GM19467 (cell line): ENCODE measurements at regions not wholly inside any gene's neighbourhood (a gene's known extent, or its start where the extent isn't known, plus 50 kb on each side); places are given as distances from the start of the nearest gene placed in this dataset.
"Not testable (repeated sequence)": the region's sequence is repeated elsewhere in the genome, so short reads cannot be mapped to it uniquely, and the experiment has no call there.

ENCODE experiments used
- ATAC-seq: cut with Tn5 transposase; IDR thresholded peaks from one replicate; pipeline ENCODE4 v1.9.1; 2021; ENCODE audit warnings: mild to moderate bottlenecking, moderate library complexity; ENCODE audit not compliant: unreplicated experiment

DNA sequence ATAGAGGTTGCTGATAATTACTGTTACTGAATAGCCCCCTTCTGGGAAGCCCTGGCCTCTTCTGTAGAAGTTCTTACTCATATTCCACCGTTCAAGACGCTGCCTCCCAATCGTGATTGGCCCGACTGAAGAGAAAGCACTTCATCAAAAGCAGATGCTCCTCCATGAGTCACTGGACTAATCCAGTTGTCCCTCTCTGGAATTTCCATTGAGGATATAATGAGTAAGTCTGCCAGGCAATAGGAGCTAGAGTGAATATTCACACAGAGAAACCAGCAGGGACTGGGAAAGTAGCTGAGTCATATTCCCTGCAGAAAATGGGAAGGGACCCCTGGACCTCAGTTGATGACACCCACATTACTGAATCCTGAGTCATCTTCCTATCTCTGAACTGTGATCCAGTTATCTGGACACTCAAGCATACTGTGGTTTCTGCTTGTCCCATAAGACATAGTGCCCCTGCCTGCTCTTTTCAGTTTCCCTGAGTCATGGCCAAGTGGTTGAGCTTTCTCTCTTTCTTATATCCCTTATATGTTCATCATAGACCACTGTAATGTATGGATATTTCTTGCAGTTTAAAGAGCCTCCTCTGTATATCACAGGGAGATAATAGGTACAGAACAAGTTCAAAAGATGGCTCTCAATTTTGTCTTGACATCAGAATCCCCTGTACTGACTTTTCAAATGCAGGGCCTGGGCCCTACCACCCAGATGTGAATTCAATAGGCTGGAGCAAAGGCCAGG, 151.2 kb upstream of the CDIN1 start:
- ATAC-seq, result no peak

GRCh38 chr15:36429707-36430106, 149.7 kb upstream of the CDIN1 start:
- ATAC-seq, result no peak

DNA sequence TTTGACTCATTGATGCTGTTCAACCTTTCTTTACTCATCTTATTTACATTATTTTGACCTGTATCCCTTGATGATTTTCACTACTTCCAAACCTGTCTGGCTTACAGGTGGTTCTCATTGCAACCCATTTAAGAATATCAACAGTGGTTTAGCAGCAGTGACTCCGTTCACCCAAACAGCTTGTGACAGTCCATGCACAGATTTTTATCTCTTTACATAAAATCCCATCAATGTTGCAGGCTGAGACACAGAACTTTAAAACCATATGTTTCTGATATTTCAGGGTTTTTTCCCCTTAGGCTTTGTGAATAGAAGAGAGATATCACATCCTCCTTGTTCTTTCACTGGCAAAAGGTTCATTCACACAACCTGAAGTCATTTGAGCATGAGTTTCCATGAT, 149.1 kb upstream of the CDIN1 start:
- ATAC-seq, result no peak

DNA sequence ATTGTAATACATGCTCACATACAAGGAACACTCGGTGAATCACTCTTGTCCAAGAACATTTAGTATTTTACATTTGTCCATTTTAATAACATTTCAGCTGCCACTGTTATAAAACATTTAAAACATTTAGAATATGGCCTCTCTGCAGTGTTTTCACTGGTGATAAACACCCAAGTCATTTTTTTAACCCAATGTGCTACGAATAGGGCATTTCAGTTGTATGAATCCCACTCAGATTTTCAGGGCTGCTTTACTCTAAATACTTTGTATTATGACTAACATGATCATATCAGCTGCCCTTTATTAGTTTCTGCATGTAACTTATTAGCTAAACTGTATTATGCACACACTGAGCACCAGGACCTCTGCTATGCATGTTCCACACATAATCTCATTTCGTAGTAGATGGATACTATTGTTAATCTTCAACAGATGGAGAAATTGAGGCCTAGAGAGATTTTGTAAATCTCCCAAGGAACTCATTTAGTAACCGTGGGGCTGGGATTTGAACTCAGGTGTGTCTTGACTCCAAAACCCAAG, 148.6 kb upstream of the CDIN1 start:
- ATAC-seq, result no peak

DNA sequence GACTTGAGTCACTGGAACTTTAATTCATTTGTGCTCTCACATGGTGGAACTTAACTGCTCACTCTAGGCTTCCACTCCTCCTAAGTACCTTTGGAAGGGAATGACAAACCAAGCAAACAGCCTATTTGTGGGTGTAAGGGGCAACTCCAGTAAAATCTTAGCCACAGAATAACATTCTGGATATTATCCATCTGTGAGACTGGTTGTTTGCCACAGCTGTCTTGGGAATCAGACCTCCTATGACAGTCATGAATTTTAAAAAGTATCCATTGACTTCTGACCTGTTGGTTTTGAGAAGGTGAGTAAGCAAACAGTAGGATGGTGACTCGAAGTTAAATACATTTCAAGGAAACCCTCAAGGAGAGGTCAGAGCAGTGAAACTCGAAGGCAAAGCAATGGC, 147.3 kb upstream of the CDIN1 start:
- ATAC-seq, result no peak

- no peak for ATAC-seq
These were observed 145.2 kb upstream of the CDIN1 start for GRCh38 chr15:36434177-36434576.

- ATAC-seq, result no peak
These were observed 140.9 kb upstream of the CDIN1 start for GRCh38 chr15:36438499-36438898.

DNA sequence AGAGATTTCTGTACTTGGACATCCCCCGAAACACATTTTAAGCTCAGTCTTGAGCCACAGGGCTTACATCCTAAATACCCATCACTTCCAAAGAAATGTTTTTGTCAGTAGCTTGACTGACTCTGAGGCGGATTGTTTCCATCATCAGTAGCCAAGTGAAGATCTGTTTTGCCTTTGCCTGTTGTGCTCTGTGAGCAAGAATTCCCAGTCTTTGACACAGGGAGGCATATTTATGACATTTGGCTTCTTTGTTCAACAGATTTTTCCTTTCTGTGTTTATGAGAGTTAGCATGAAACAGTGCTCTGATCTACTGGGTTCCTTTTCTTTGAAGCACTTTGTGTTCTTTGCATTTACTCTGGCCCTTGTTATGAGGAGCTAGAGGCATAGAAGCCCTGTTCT, 132.1 kb upstream of the CDIN1 start:
- ATAC-seq, result no peak

- no peak for ATAC-seq
These were observed 131.0 kb upstream of the CDIN1 start for GRCh38 chr15:36448418-36448817.

DNA sequence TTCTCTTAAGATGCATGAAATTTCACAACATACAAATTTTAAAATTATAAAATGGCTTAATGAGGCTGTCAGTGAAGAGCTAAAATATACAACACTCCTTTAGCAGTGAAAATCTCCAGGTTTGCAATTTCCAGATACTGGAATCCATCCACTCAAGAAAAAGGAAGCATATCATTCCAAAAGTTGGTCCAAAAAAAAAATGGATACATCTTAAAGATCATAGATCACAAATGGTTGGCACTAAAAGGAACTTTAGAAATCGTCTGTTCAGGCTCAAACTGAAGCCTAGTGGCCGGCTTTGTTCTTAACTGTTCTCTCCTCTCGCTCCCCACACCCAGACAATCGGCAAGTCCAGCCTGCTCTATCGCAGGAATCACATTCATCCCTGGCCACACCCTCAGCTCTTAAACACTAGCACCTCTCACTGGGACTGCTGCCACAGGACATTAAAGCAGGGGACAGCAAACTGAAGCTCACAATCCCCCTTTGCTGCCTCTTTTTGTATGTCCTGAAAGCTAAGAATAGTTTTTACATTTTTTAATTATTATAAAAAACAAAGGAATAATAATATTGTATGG, 130.3 kb upstream of the CDIN1 start:
- no peak for ATAC-seq

- no peak for ATAC-seq
These were observed 129.7 kb upstream of the CDIN1 start for GRCh38 chr15:36449662-36450145.

DNA sequence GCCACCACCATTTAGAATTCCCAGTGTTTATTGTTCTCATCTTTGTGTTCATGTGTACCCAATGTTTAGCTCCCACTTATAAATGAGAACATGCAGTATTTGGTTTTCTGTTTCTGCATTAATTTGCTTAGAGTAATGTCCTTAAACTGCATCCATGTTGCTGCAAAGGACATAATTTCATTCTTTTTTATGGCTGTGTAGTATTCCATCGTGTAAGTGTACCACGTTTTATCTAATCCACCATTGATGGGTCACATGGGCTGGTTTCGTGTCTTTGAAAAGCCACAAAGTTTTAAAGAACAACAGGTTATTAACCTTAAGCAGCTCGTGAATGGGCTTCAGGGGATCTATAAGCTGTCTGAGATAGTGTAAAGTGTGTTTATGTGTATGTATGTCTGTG, 125.2 kb upstream of the CDIN1 start:
- ATAC-seq, result not testable (repeated sequence)

- ATAC-seq, result no peak
These were observed 121.0 kb upstream of the CDIN1 start for GRCh38 chr15:36458411-36458810.

DNA sequence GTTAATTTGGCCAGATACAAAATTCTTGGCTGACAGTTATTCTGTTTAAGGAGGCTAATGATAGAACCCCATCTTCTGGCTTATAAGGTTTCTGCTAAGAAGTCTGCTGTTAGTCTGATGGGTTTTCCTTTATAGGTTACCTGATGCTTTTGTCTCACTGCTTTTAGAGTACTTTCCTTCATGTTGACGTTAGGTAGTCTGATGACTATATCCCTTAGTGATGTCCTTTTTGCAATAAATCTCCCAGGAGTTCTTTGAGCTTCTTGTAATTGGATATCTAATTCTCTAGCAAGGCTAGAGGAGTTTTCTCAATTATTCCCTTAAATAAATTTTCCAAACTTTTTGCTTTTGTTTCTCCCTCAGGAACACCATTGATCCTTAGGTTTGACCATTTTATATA, 114.1 kb upstream of the CDIN1 start:
- ATAC-seq, result no peak

DNA sequence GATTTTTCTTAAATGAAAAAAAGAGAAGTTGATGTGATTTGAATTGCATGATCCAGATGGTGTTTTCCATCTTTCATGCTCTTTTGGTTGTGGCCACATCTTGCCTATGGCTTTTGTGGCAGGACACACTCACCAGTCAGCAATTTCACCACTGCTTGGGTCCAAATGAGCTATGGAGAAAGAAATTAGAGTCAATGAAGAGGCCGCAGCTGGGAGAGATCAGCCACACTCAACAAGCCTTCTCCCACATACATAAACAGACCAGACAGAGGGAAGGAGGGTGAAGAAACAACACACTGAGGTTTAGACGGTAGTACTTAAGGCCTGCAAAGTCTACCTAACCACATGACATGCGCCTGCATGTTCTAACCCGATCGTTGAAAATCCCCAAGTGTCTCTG, 110.7 kb upstream of the CDIN1 start:
- ATAC-seq, result no peak

DNA sequence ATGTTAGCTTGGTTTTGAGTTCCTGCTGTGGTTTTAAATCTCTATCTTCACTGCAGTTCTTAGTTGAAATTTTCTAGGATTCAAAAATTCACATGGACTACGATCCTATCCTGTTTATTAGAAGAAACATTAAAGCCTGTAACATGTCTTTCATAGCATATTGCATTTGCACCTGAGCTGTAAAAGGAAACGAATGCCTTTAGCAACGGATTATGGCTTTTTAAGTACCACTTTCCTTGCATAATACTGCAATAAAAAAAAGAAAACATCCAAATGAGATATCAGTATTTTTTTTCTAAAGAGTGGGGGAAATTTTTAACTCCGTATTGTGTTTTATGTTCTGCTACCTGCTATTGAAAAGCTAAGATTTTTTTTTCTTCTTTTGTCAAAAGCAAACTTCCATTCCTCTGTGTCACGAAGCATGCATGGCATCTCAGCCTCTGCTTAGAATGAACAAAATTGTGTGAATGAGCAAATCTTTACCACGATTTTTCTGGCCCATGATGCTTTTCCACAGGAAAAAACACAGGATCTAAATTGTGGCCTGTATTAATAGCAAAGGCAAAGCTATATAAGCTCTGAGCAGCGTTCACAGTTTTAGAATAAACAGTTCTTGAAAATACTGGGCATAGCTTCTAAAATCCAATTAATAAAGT, 110.0 kb upstream of the CDIN1 start:
- no peak for ATAC-seq

GRCh38 chr15:36472672-36473071, 106.8 kb upstream of the CDIN1 start:
- ATAC-seq, result no peak

- ATAC-seq, result no peak
These were observed 100.9 kb upstream of the CDIN1 start for GRCh38 chr15:36478561-36478960.

DNA sequence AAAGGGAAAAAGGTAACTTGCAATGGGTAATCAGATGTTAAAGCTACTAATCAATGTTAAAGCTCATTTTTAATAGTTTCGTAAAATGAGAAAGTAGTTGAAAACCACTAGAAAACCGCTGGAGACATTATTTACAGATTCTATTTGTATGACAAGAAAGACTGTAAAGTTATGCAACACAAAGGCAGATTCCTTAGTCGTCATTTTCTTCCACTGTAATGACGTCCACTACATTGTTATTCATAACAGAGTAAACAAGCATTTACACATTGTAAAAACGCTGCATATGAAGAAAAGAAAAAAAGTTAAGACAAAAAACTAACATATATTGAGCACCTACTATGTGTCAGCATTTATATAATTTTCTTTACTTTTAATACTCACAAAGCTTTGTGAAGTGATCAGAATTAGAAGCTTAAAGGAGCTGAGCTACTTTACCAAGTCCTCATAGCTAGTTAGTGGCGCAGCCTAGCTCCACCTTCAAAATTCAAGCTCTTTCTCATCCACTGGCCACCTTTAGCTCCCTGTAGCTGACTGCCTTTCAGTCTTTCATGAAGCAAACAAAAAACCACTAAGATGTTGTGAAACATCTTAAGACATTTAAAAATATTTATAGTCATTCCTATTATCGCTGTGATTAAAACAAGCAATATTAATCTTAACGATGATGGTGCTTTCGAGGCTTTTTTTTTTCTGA, 100.1 kb upstream of the CDIN1 start:
- ATAC-seq, result no peak

DNA sequence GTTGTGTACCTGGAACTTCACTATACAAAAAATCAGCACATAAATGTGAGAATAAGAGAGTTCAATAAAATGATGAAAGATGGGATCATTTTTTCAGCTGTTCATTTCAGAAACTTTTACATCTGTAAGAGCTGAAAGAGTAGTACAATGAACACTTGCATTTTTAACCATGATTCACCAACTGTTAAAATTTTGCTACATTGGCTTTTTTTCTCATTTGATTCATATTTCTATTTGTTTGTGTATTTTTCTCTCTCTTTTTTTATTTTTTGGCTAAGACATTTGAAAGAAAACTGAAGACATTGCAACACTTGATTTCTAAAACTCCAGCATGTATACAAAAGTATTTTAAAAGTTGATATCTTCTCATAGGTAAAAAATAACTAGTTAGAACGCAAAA, 98.3 kb upstream of the CDIN1 start:
- ATAC-seq, result no peak

DNA sequence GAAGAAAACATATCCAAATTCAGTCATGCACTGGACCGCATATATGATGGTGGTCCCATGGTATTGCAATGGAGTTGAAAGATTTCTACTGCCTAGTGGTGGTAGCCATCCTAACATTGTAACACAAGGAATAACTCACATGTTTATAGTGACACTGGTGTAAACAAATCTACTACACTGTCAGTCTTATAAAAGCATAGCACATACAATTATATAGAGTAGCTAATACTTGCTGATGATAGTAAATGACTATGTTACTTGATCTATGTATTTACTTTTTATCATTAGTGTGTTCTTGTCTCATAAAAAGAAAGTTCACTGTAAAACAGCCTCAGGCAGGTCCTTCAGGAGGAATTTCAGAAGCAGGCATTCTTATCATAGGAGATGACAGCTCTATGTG, 96.0 kb upstream of the CDIN1 start:
- ATAC-seq, result no peak
